CD14-positive monocyte (primary cell): ENCODE measurements at regions not wholly inside any gene's neighbourhood (a gene's known extent, or its start where the extent isn't known, plus 50 kb on each side); places are given as distances from the start of the nearest gene placed in this dataset.

ENCODE experiments used
- DNase-seq, 3 donors: peaks; one replicate each; pipeline ENCODE4 v3.0.0-alpha.2; 2011 to 2022
- H2AFZ ChIP-seq: 2 replicates; pipeline ENCODE4 v1.6.0; 2012; ENCODE audit warnings: mild to moderate bottlenecking, low read depth, low read length, inconsistent platforms; ENCODE audit not compliant: insufficient read depth, poor library complexity, severe bottlenecking
- H3K27ac ChIP-seq, 2 donors: 1 replicate in 1 of 2; 2 replicates in 1 of 2; pipeline ENCODE4 v1.5.1; 2012 to 2013; ENCODE audit warnings: low read length in 2 of 2, control low read depth in 1 of 2, inconsistent platforms in 1 of 2, low read depth in 1 of 2, mild to moderate bottlenecking in 1 of 2
- H3K27me3 ChIP-seq, 2 donors: one replicate each; pipeline versions ENCODE4 v1.6.0 to v1.6.1; 2011 to 2013; ENCODE audit warnings: low read length in 2 of 2; ENCODE audit not compliant: control insufficient read depth in 2 of 2, insufficient read depth in 2 of 2
- H3K36me3 ChIP-seq, 2 donors: replicated peaks in 1 of 2; 1 replicate in 1 of 2; 2 replicates in 1 of 2; pipeline versions ENCODE4 v1.5.1 to v1.6.1; 2012 to 2013; ENCODE audit warnings: low read length in 2 of 2, control low read depth in 1 of 2, inconsistent platforms in 1 of 2, mild to moderate bottlenecking in 1 of 2; ENCODE audit not compliant: insufficient read depth in 2 of 2, control insufficient read depth in 1 of 2
- H3K4me1 ChIP-seq, 2 donors: 1 replicate in 1 of 2; 2 replicates in 1 of 2; pipeline versions ENCODE4 v1.5.1 to v1.6.1; 2012 to 2013; ENCODE audit warnings: low read length in 2 of 2, control low read depth in 1 of 2, inconsistent platforms in 1 of 2, mild to moderate bottlenecking in 1 of 2, moderate library complexity in 1 of 2; ENCODE audit not compliant: insufficient read depth in 2 of 2, control insufficient read depth in 1 of 2
- H3K4me2 ChIP-seq: replicated peaks from 2 replicates; pipeline ENCODE3; 2012; ENCODE audit warnings: low read length, moderate library complexity, mild to moderate bottlenecking; ENCODE audit not compliant: poor library complexity, severe bottlenecking; ENCODE audit errors: extremely low read depth
- H3K4me3 ChIP-seq, 3 experiments: fragments of 200-600 bp in 1 of 3; sonication (generic) in 1 of 3; replicated peaks in 1 of 3; 1 replicate in 2 of 3; 2 replicates in 1 of 3; pipeline ENCODE4 v1.5.1; 2011 to 2013; ENCODE audit warnings: low read length in 3 of 3, mild to moderate bottlenecking in 3 of 3, control low read depth in 2 of 3, low read depth in 2 of 3, inconsistent platforms in 1 of 3, moderate library complexity in 1 of 3
- H3K79me2 ChIP-seq: 2 replicates; pipeline ENCODE4 v1.6.0; 2012; ENCODE audit warnings: mild to moderate bottlenecking, control low read depth, inconsistent platforms, low read length, moderate library complexity; ENCODE audit not compliant: insufficient read depth
- H3K9ac ChIP-seq: 2 replicates; pipeline ENCODE4 v1.6.0; 2017; ENCODE audit warnings: low read length, mild to moderate bottlenecking; ENCODE audit not compliant: insufficient read depth, poor library complexity, severe bottlenecking
- H3K9me3 ChIP-seq, 2 donors: replicated peaks in 1 of 2; 1 replicate in 1 of 2; 2 replicates in 1 of 2; pipeline versions ENCODE4 v1.5.1 to v1.6.1; 2012 to 2013; ENCODE audit warnings: low read length in 2 of 2, control low read depth in 1 of 2; ENCODE audit not compliant: control insufficient read depth in 1 of 2, insufficient read depth in 1 of 2
- H4K20me1 ChIP-seq: 2 replicates; pipeline ENCODE4 v1.6.0; 2012; ENCODE audit warnings: mild to moderate bottlenecking, low read length, control low read depth, moderate library complexity; ENCODE audit not compliant: insufficient read depth
- H3K27ac Mint-ChIP-seq, 7 donors: one replicate each; pipeline ENCODE4 v1.8.0; 2020; ENCODE audit warnings: mild to moderate bottlenecking in 7 of 7, mixed read lengths in 7 of 7, moderate library complexity in 6 of 7, inconsistent platforms in 2 of 7
- H3K27me3 Mint-ChIP-seq, 3 donors: one replicate each; pipeline ENCODE4 v1.8.0; 2021 to 2022; ENCODE audit warnings: low read depth in 3 of 3, mild to moderate bottlenecking in 3 of 3, mixed read lengths in 3 of 3, moderate library complexity in 3 of 3, inconsistent platforms in 1 of 3
- H3K36me3 Mint-ChIP-seq, 2 donors: one replicate each; pipeline ENCODE4 v1.8.0; 2020; ENCODE audit warnings: mixed read lengths in 2 of 2, inconsistent platforms in 1 of 2, mild to moderate bottlenecking in 1 of 2
- H3K4me1 Mint-ChIP-seq: one replicate; pipeline ENCODE4 v1.8.0; 2020; ENCODE audit warnings: mild to moderate bottlenecking, mixed read lengths
- H3K4me3 Mint-ChIP-seq, 2 donors: one replicate each; pipeline ENCODE4 v1.8.0; 2020; ENCODE audit warnings: mild to moderate bottlenecking in 2 of 2, mixed read lengths in 2 of 2, moderate library complexity in 1 of 2
- H3K9me3 Mint-ChIP-seq, 7 donors: one replicate each; pipeline ENCODE4 v1.8.0; 2020 to 2022; ENCODE audit warnings: mixed read lengths in 7 of 7, mild to moderate bottlenecking in 6 of 7, moderate library complexity in 6 of 7, inconsistent platforms in 2 of 7
- WGBS: methylation state at CpG from one replicate; pipeline ENCODE4 v1.1.5; 2013; ENCODE audit warnings: missing lambda C conversion rate; ENCODE audit not compliant: insufficient coverage; 5-methylcytosine and 5-hydroxymethylcytosine counted together
- intact Hi-C, 2 donors: fragments of 100-400 bp; cut with micrococcal nuclease; formaldehyde crosslinking; loops; one replicate each; pipeline versions ENCODE4 v1.15.0 to v1.15.1; 2023
- TF ChIP-seq, protein P1 (sequence below): fragments of 200-600 bp; IDR thresholded peaks from one replicate; pipeline ENCODE4 v1.8.0; 2022; ENCODE audit warnings: antibody characterized with exemption, mild to moderate bottlenecking

DNA sequence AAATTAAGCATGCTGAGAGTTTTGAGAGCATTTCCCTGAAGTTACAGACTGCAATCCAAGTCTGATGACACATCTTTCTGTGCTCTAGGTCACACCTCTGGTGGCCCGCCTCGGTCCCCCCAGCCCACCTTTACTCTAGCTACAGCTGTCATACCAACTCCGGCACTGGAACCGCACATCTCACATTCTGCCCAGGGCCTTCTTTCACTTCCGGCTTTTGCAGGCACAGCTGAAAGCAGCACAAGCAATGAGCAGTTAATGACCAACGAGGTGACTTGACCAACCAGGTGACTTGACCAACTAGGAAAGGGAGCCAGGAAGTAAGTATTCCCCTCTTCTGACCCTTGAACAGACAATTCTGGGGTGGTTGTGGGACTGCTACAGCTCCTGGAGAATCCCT lies 88.6 kb upstream of the MOCS1 start:
- intact Hi-C loops = no loop called here
- H3K27me3 Mint-ChIP-seq = peaks cover 2% of the 10 kb centered on the region in 3 donors
- peaks cover 0 to 2% of the 10 kb centered on the region in 2 donors for H3K9me3 ChIP-seq
- no peaks in the 10 kb centered on the region for H3K36me3 Mint-ChIP-seq
- H3K4me3 ChIP-seq = no peak overlapping the region
- WGBS = 97% methylated on average over 6 of the region's 6 CpGs
- H3K79me2 ChIP-seq = no peaks in the 10 kb centered on the region
- H3K27ac Mint-ChIP-seq = no peak overlapping the region
- DNase-seq = no peak
- H3K36me3 ChIP-seq = no peaks in the 10 kb centered on the region
- no peak overlapping the region for H3K4me3 Mint-ChIP-seq
- H3K4me1 Mint-ChIP-seq = no peaks in the 10 kb centered on the region
- H2AFZ ChIP-seq = no peak overlapping the region
- no peaks in the 10 kb centered on the region for H4K20me1 ChIP-seq
- H3K9ac ChIP-seq = no peak overlapping the region
- H3K27me3 ChIP-seq = no peaks in the 10 kb centered on the region
- TF ChIP-seq, protein P1, sequence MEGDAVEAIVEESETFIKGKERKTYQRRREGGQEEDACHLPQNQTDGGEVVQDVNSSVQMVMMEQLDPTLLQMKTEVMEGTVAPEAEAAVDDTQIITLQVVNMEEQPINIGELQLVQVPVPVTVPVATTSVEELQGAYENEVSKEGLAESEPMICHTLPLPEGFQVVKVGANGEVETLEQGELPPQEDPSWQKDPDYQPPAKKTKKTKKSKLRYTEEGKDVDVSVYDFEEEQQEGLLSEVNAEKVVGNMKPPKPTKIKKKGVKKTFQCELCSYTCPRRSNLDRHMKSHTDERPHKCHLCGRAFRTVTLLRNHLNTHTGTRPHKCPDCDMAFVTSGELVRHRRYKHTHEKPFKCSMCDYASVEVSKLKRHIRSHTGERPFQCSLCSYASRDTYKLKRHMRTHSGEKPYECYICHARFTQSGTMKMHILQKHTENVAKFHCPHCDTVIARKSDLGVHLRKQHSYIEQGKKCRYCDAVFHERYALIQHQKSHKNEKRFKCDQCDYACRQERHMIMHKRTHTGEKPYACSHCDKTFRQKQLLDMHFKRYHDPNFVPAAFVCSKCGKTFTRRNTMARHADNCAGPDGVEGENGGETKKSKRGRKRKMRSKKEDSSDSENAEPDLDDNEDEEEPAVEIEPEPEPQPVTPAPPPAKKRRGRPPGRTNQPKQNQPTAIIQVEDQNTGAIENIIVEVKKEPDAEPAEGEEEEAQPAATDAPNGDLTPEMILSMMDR = no peak
- no peaks in the 10 kb centered on the region for H3K4me1 ChIP-seq
- peaks cover 0 to 9% (median 4%) of the 10 kb centered on the region in 7 donors for H3K9me3 Mint-ChIP-seq
- no peak overlapping the region for H3K4me2 ChIP-seq
- no peak overlapping the region for H3K27ac ChIP-seq

DNA sequence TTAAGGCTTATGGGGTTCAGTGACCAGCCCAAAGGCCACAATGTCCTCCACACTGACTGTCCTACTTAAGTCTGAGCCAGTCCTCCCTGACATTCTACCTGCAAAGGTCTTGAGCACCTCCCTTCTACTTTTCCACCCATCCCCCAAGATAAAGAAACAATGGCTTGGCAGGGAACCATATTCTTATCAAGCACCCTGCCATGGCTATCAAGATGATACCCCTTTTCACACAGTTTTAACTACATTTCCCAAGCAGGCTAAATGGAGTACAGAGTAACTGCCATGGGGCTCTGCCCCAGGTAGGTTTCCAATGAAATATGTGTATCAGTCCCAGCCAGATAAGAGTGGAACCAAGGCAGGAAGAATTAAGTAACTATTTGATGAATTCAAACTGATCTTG lies 85.9 kb upstream of the MOCS1 start:
- Histone ChIP-seq H3K4me2 (no peak overlapping the region), H3K9me3 (peaks cover 2 to 8% of the 10 kb centered on the region in 2 donors), H3K9ac (no peak overlapping the region), H3K27ac (no peak overlapping the region), H3K36me3 (no peaks in the 10 kb centered on the region), H4K20me1 (no peaks in the 10 kb centered on the region), H3K79me2 (no peaks in the 10 kb centered on the region), H3K4me1 (no peaks in the 10 kb centered on the region), H3K4me3 (no peak overlapping the region), H3K27me3 (no peaks in the 10 kb centered on the region), H2AFZ (no peak overlapping the region)
- no peaks in the 10 kb centered on the region for H3K36me3 Mint-ChIP-seq
- H3K27ac Mint-ChIP-seq = no peak overlapping the region
- TF ChIP-seq, protein P1 = no peak
- H3K4me3 Mint-ChIP-seq = no peak overlapping the region
- peaks cover 2 to 16% (median 6%) of the 10 kb centered on the region in 7 donors for H3K9me3 Mint-ChIP-seq
- no peaks in the 10 kb centered on the region for H3K4me1 Mint-ChIP-seq
- intact Hi-C loops = no loop called here
- H3K27me3 Mint-ChIP-seq = peaks cover 2% of the 10 kb centered on the region in 3 donors
- DNase-seq = no peak
